SU-DHL-6 (cell line): ENCODE measurements at regions not wholly inside any gene's neighbourhood (a gene's known extent, or its start where the extent isn't known, plus 50 kb on each side); places are given as distances from the start of the nearest gene placed in this dataset.

Experiments
- H2AFZ ChIP-seq: fragments of 200-600 bp; sonication (generic); 2 replicates; pipeline ENCODE4 v1.6.1; 2014; ENCODE audit warnings: low read depth, mild to moderate bottlenecking, moderate library complexity, mixed read lengths, antibody characterized with exemption, low read length; ENCODE audit not compliant: severe bottlenecking
- H3F3A ChIP-seq: fragments of 200-600 bp; shearing (Covaris generic); 2 replicates; pipeline ENCODE4 v1.6.0; 2016; ENCODE audit warnings: antibody characterized with exemption, mild to moderate bottlenecking; ENCODE audit not compliant: insufficient read depth
- H3K27ac ChIP-seq: fragments of 200-600 bp; sonication (generic); 2 replicates; pipeline ENCODE4 v1.5.1; 2016; ENCODE audit warnings: low read depth, mild to moderate bottlenecking, low read length, moderate library complexity, mixed read lengths
- H3K27me3 ChIP-seq: fragments of 200-600 bp; sonication (generic), shearing (Covaris generic); 2 replicates; pipeline ENCODE4 v1.6.0; 2014; ENCODE audit warnings: mild to moderate bottlenecking, low read length
- H3K36me3 ChIP-seq: fragments of 200-600 bp; sonication (generic); 2 replicates; pipeline ENCODE4 v1.6.1; 2014; ENCODE audit warnings: mild to moderate bottlenecking, low read length, mixed read lengths
- H3K4me2 ChIP-seq: fragments of 300-600, 200-600 bp; shearing (Covaris generic), sonication (generic); 2 replicates; pipeline ENCODE4 v1.6.0; 2014; ENCODE audit warnings: low read length, low read depth, mild to moderate bottlenecking; ENCODE audit not compliant: poor library complexity, severe bottlenecking
- H3K4me3 ChIP-seq: fragments of 200-600 bp; sonication (generic); 2 replicates; pipeline ENCODE4 v1.5.1; 2014; ENCODE audit warnings: antibody characterized with exemption, low read length, mild to moderate bottlenecking, mixed read lengths; ENCODE audit not compliant: insufficient read depth, poor library complexity, severe bottlenecking
- H3K79me2 ChIP-seq: fragments of 200-600 bp; sonication (generic); 2 replicates; pipeline ENCODE4 v1.6.1; 2014; ENCODE audit warnings: mild to moderate bottlenecking, low read length, moderate library complexity; ENCODE audit not compliant: insufficient read depth
- H3K9ac ChIP-seq: fragments of 200-600 bp; sonication (generic); 2 replicates; pipeline ENCODE4 v1.7.0; 2014; ENCODE audit warnings: mild to moderate bottlenecking, low read length
- H3K9me2 ChIP-seq: fragments of 200-600 bp; sonication (generic); replicated peaks from 2 replicates; pipeline ENCODE4 v1.6.1; 2014; ENCODE audit warnings: low read length; ENCODE audit not compliant: insufficient read depth
- H3K9me3 ChIP-seq: fragments of 200-600 bp; sonication (generic); 2 replicates; pipeline ENCODE4 v1.6.1; 2014; ENCODE audit warnings: low read length, mixed read lengths; ENCODE audit not compliant: insufficient read depth
- H4K20me1 ChIP-seq: fragments of 200-600 bp; sonication (generic); 2 replicates; pipeline ENCODE4 v1.6.1; 2014; ENCODE audit warnings: low read depth, mild to moderate bottlenecking, antibody characterized with exemption, low read length, moderate library complexity, mixed read lengths
- EZH2phosphoT487 ChIP-seq: fragments of 200-600 bp; sonication (generic), shearing (Covaris generic); conservative IDR thresholded peaks from 2 replicates; pipeline ENCODE4 v1.6.1; 2018; ENCODE audit warnings: mild to moderate bottlenecking, antibody characterized with exemption, low read length, moderate library complexity, mixed read lengths
- TF ChIP-seq, protein P1 (sequence below): fragments of 200-600 bp; sonication (generic); IDR thresholded peaks from one replicate; pipeline ENCODE4 v1.5.1; 2017; ENCODE audit warnings: antibody characterized with exemption, mild to moderate bottlenecking, low read length, moderate library complexity; ENCODE audit not compliant: insufficient read depth, poor library complexity, severe bottlenecking

DNA sequence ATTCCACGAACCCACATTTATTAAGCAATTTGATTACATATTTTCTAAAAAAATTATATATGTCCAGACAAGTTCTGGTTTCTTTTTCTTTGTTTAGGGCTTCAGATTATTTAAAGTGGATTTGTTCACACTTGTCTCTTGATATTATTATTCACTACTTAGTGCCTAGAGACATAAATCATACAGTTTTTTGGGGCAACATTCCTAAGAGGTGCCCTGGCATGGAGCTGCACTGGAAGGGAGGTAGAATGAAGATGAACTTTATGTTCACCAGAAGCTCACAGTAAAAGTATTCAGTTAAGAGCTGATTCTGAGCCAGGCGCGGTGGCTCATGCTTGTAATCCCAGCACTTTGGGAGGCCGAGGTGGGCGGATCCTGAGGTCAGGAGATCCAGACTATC lies 762.7 kb upstream of the TMEFF2 start:
- Histone ChIP-seq H3F3A (no peaks in the 10 kb centered on the region), H3K79me2 (no peaks in the 10 kb centered on the region), H3K9me3 (no peaks in the 10 kb centered on the region; the same call in 1 of the 2 replicates), H3K27ac (no peak overlapping the region), H3K4me2 (no peak overlapping the region), H4K20me1 (no peaks in the 10 kb centered on the region), H2AFZ (no peak overlapping the region), H3K9ac (no peak overlapping the region), H3K36me3 (no peaks in the 10 kb centered on the region), H3K4me3 (no peak overlapping the region), H3K27me3 (no peaks in the 10 kb centered on the region), H3K9me2 (no peaks in the 10 kb centered on the region)
- no peak for TF ChIP-seq EZH2phosphoT487
- TF ChIP-seq, protein P1, sequence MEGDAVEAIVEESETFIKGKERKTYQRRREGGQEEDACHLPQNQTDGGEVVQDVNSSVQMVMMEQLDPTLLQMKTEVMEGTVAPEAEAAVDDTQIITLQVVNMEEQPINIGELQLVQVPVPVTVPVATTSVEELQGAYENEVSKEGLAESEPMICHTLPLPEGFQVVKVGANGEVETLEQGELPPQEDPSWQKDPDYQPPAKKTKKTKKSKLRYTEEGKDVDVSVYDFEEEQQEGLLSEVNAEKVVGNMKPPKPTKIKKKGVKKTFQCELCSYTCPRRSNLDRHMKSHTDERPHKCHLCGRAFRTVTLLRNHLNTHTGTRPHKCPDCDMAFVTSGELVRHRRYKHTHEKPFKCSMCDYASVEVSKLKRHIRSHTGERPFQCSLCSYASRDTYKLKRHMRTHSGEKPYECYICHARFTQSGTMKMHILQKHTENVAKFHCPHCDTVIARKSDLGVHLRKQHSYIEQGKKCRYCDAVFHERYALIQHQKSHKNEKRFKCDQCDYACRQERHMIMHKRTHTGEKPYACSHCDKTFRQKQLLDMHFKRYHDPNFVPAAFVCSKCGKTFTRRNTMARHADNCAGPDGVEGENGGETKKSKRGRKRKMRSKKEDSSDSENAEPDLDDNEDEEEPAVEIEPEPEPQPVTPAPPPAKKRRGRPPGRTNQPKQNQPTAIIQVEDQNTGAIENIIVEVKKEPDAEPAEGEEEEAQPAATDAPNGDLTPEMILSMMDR, result no peak

DNA sequence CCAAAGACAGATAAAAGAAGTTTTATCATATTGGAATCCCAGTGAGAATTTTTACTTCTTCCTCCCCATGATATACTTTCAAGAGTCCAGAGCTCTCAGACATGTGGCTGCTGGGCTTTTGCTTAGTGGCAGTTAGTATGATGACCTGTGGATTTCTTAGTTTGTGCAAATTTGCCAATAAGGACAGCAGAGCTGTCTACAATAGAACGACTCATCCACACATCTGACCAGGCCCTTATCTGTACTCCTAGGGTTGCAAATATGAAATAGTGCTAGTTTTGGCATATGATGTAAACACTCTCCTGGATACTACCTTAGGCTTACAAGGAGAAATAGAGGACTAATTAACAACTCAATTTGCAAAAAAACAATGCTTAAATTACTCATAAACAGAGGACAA lies 758.4 kb upstream of the TMEFF2 start:
- H3K27me3 ChIP-seq, result no peaks in the 10 kb centered on the region
- H3K9me3 ChIP-seq, result no peaks in the 10 kb centered on the region
- TF ChIP-seq EZH2phosphoT487, result no peak
- TF ChIP-seq, protein P1, result no peak
- no peaks in the 10 kb centered on the region for H3K9me2 ChIP-seq
- H3K4me2 ChIP-seq, result no peak overlapping the region
- no peak overlapping the region for H3K4me3 ChIP-seq
- no peak overlapping the region for H2AFZ ChIP-seq
- H3K27ac ChIP-seq, result no peak overlapping the region
- H3K79me2 ChIP-seq, result no peaks in the 10 kb centered on the region
- H4K20me1 ChIP-seq, result no peaks in the 10 kb centered on the region
- no peaks in the 10 kb centered on the region for H3K36me3 ChIP-seq
- no peak overlapping the region for H3K9ac ChIP-seq
- no peaks in the 10 kb centered on the region for H3F3A ChIP-seq

DNA sequence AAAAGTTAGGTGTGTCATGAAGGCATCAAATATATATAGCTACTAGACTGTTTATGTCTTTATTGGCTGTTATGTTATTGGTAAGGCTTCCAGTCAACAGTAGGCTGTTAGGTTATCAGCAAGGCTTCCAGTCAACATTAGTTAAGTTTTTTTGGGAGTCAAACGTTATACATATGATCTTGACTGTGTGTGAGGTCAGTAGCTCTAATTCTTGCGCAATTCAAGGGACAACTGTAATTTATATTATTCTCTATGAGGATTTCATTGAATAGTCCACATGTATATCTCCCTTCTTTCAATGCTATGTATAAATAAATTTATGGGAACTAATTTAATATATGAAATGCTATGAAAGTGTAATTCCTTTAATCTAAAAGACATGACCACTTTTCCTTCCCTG lies 757.5 kb upstream of the TMEFF2 start:
- no peak overlapping the region for H3K27ac ChIP-seq
- H3K36me3 ChIP-seq, result no peaks in the 10 kb centered on the region
- H3K4me3 ChIP-seq, result no peak overlapping the region
- H4K20me1 ChIP-seq, result no peaks in the 10 kb centered on the region
- no peaks in the 10 kb centered on the region for H3F3A ChIP-seq
- H3K9me3 ChIP-seq, result no peaks in the 10 kb centered on the region
- TF ChIP-seq, protein P1, result no peak
- no peak for TF ChIP-seq EZH2phosphoT487
- H3K9ac ChIP-seq, result no peak overlapping the region
- H3K9me2 ChIP-seq, result no peaks in the 10 kb centered on the region
- no peak overlapping the region for H2AFZ ChIP-seq
- no peak overlapping the region for H3K4me2 ChIP-seq
- no peaks in the 10 kb centered on the region for H3K79me2 ChIP-seq
- H3K27me3 ChIP-seq, result no peaks in the 10 kb centered on the region
